Activated naive CD4-positive, alpha-beta T cell treated with anti-CD3 and anti-CD28 coated beads, Interleukin-2, amount 50 U/mL, for 24 hours (primary cell): ENCODE measurements at regions not wholly inside any gene's neighbourhood (a gene's known extent, or its start where the extent isn't known, plus 50 kb on each side); places are given as distances from the start of the nearest gene placed in this dataset.
"Not testable (repeated sequence)": the region's sequence is repeated elsewhere in the genome, so short reads cannot be mapped to it uniquely, and the experiment has no call there.

Experiments
- H3K27ac Mint-ChIP-seq: one replicate; pipeline ENCODE4 v1.8.0; 2021; ENCODE audit warnings: mild to moderate bottlenecking, mixed read lengths
- H3K27me3 Mint-ChIP-seq: one replicate; pipeline ENCODE4 v1.8.0; 2021; ENCODE audit warnings: mixed read lengths
- H3K36me3 Mint-ChIP-seq: one replicate; pipeline ENCODE4 v1.8.0; 2021; ENCODE audit warnings: mixed read lengths
- H3K4me1 Mint-ChIP-seq: one replicate; pipeline ENCODE4 v1.8.0; 2021; ENCODE audit warnings: mixed read lengths
- H3K4me3 Mint-ChIP-seq: one replicate; pipeline ENCODE4 v1.8.0; 2021; ENCODE audit warnings: mild to moderate bottlenecking, mixed read lengths
- H3K9me3 Mint-ChIP-seq: one replicate; pipeline ENCODE4 v1.8.0; 2021; ENCODE audit warnings: mixed read lengths

DNA sequence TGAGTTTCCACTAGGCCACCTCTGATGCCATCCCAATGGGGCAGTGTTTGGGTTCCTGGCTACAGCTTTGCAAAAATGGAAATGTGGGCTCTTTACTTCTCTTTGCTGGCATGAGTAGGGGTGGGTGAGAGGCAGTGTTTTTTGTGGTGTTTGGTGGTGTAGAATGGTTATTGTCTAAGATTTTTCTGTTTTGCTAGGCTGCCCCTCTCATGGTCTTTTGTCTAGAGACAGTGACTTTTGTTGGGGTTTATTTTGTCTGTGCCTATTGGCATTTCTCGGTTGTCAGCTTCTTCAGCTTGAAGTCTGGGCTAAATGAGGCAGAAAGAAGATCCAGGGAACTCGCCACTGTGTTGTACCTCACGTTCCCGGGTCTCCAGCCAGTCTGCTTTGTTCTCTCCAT is 112.1 kb downstream of the CENPF start:
- H3K36me3 Mint-ChIP-seq: no peaks in the 10 kb centered on the region
- no peaks in the 10 kb centered on the region for H3K9me3 Mint-ChIP-seq
- no peak overlapping the region for H3K27ac Mint-ChIP-seq
- no peak overlapping the region for H3K4me3 Mint-ChIP-seq
- no peaks in the 10 kb centered on the region for H3K27me3 Mint-ChIP-seq
- peaks cover 7% of the 10 kb centered on the region for H3K4me1 Mint-ChIP-seq

DNA sequence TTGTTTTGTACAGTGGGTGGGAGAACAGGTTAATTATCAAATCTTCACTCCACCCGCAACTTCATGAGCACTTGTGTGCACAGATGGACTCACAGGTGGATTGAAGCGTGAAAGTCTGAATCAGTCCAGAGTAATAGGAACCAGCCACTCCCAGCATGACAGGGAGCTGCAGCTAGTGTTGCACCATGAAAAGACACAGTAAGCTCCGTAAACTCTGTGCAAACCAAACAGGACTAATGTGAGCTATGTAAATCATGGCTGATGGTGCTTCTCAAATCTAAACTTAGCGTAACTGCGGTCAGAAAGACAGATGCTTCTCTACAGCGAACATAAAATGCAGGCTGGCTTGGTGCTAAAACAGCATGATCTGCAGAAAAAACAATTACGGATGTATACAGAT is 114.4 kb downstream of the CENPF start:
- H3K36me3 Mint-ChIP-seq: no peaks in the 10 kb centered on the region

DNA sequence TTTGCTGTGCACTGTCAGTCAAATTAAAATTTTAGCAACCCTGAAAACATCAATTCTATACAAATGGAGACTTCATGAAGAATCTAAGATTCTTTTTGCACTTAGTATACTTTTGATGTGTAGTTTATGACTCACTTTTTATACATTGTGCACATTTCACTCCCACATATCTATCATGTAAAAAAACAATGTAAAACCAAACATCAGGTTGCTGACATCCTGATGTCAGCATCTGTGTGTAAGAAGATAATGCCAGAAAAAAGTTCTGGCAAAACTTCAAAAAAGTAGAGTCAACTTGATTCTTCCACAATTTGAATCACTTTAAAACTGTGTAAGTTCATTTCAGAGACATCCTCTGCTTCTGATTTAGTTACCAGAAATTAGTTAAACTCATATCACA is 115.7 kb downstream of the CENPF start:
- H3K27ac Mint-ChIP-seq: no peak overlapping the region
- no peaks in the 10 kb centered on the region for H3K36me3 Mint-ChIP-seq
- H3K4me1 Mint-ChIP-seq: peaks cover 7% of the 10 kb centered on the region
- H3K4me3 Mint-ChIP-seq: no peak overlapping the region
- H3K9me3 Mint-ChIP-seq: no peaks in the 10 kb centered on the region
- no peaks in the 10 kb centered on the region for H3K27me3 Mint-ChIP-seq

More for the DNA sequence above, 114.4 kb downstream of the CENPF start:
- no peaks in the 10 kb centered on the region for H3K9me3 Mint-ChIP-seq
- no peaks in the 10 kb centered on the region for H3K27me3 Mint-ChIP-seq
- H3K4me3 Mint-ChIP-seq: no peak overlapping the region
- H3K4me1 Mint-ChIP-seq: peaks cover 7% of the 10 kb centered on the region
- no peak overlapping the region for H3K27ac Mint-ChIP-seq

DNA sequence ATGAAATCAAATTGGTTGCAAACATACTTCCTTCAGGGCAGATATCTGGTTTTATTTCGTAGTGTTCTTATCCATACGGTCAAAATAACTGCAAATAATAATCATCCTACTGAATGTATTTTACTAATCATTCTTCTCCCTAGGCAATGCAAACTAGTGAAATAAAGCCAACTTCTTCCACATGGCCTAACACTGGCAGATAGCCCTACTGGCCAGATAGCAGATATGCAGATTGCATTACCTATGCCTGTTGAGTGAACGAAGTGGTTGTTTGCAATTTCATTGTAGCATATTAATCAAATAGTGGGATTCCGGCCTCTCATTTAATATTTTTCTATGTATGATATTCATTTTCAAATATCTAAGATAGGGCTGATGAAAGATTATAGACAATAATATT is 116.2 kb downstream of the CENPF start:
- H3K4me1 Mint-ChIP-seq: peaks cover 7% of the 10 kb centered on the region
- no peaks in the 10 kb centered on the region for H3K9me3 Mint-ChIP-seq
- no peak overlapping the region for H3K4me3 Mint-ChIP-seq
- H3K27ac Mint-ChIP-seq: no peak overlapping the region
- H3K27me3 Mint-ChIP-seq: no peaks in the 10 kb centered on the region
- H3K36me3 Mint-ChIP-seq: no peaks in the 10 kb centered on the region

DNA sequence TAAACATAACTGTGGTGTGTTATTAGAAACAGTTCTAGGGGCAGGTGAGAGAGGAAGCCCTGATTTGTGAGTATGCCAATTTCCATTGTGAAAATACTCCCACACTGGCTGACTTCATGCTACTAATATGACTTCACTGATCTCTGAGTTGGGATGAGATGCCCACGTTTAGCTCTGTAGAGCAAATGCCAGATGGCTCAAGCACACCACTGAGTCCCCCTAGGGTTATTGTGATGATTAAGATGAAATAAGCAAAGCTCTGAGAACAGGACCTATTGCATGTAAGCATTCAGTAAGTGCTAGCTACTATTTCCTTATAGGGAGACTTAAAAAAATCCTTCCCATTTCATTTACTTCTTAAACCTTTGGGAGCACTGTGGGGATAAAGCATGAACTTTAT is 117.6 kb downstream of the CENPF start:
- peaks cover 7% of the 10 kb centered on the region for H3K4me1 Mint-ChIP-seq
- no peaks in the 10 kb centered on the region for H3K27me3 Mint-ChIP-seq
- H3K4me3 Mint-ChIP-seq: no peak overlapping the region
- H3K27ac Mint-ChIP-seq: no peak overlapping the region
- H3K36me3 Mint-ChIP-seq: no peaks in the 10 kb centered on the region
- H3K9me3 Mint-ChIP-seq: no peaks in the 10 kb centered on the region

DNA sequence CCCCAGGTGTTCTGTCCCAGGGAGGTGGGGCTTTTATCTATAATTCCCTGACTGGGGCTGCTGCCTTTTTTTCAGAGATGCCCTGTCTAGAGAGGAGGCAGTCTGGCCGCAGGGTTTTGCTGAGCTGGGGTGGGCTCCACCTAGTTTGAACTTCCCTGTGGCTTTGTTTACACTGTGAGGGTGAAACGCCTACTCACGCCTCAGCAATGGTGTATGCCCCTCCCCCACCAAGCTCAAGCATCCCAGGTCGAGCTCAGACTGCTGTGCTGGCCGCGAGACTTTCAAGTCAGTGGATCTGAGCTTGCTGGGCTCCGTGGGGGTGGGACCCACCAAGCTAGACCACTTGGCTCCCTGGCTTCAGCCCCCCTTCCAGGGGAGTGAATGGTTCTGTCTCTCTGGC is 124.3 kb downstream of the CENPF start:
- H3K9me3 Mint-ChIP-seq: no peaks in the 10 kb centered on the region
- no peak overlapping the region for H3K27ac Mint-ChIP-seq
- H3K27me3 Mint-ChIP-seq: no peaks in the 10 kb centered on the region
- H3K4me1 Mint-ChIP-seq: no peaks in the 10 kb centered on the region
- no peak overlapping the region for H3K4me3 Mint-ChIP-seq
- H3K36me3 Mint-ChIP-seq: peaks cover 2% of the 10 kb centered on the region

DNA sequence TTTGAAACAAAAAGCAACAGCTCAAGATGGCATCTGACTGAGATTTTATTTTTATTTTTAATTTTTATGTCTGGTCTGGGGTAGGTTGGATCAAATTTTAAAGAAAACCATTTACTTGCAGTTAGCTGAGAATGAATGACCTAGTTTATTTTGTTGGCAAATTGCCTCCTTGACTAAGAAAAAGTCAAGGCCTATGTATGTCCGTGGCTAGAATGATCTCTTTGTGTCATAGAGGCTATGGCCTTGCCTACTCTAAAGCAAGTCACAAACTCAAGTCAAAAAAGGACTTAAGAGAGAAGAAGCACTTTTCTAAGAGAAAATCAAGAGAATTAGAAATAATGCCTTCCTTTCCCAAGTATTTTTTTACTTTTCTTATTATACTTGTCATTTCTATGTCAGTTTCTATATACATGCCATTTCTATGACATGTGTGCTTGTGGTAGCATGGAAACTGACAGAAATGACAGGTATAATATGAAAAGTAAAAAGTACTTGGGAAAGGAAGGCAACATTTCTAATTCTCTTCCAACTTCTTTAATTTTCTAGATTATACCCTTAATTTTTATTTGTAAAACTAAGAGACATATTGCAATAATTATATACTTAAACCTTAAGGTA is 136.7 kb downstream of the CENPF start:
- Mint-ChIP-seq H3K27me3 (peaks cover 2% of the 10 kb centered on the region), H3K9me3 (no peaks in the 10 kb centered on the region), H3K27ac (no peak overlapping the region), H3K4me1 (peaks cover 6% of the 10 kb centered on the region), H3K4me3 (no peak overlapping the region), H3K36me3 (peaks cover 3% of the 10 kb centered on the region)

DNA sequence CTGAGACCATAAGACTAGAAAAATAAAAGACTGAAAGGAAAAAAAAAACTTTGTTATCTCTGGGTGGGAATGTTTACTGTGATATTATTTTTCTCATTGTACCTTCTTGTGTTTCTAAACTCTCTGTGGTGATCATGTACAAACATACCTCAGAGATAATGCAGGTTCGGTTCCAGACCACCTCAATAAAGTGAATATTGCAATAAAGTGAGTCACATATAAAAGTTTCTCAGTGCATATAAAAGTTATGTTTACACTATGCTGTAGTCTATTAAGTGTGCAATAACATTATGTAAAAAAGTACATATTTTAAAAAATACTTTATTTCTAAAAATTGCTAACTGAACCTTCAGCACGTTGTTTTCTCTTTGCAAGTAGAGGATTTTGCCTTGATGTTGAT is 137.5 kb downstream of the CENPF start:
- H3K36me3 Mint-ChIP-seq: peaks cover 3% of the 10 kb centered on the region
- H3K27me3 Mint-ChIP-seq: peaks cover 2% of the 10 kb centered on the region
- H3K27ac Mint-ChIP-seq: no peak overlapping the region
- H3K4me3 Mint-ChIP-seq: no peak overlapping the region
- peaks cover 3% of the 10 kb centered on the region for H3K4me1 Mint-ChIP-seq
- no peaks in the 10 kb centered on the region for H3K9me3 Mint-ChIP-seq

DNA sequence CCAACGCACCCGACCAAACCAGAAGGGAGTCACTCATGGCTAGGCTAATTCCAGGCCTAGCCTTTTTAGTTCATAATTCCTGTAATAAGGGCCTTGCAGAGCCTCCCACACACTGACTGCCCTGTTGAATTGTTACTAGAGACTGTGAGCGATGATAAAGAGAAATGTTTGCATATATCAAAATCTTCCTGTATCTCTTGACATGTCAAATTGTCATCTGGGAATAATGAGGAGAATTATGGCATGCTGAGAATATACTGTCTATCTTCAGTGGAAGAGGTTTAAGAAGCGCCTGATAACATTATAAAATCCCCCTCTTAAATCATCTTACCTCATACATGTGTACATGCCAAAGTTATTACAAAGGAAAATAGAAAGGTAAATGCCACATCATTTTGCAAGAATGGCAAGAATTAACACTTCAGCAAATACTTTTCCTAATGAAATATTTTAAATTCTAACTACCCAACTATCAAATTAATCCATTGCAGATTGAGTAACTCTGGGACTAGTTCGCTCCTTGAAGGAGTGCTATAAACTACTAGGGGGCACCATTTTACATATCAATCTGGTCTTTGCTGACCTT is 144.1 kb downstream of the CENPF start:
- Mint-ChIP-seq H3K9me3 (no peaks in the 10 kb centered on the region), H3K36me3 (no peaks in the 10 kb centered on the region)

DNA sequence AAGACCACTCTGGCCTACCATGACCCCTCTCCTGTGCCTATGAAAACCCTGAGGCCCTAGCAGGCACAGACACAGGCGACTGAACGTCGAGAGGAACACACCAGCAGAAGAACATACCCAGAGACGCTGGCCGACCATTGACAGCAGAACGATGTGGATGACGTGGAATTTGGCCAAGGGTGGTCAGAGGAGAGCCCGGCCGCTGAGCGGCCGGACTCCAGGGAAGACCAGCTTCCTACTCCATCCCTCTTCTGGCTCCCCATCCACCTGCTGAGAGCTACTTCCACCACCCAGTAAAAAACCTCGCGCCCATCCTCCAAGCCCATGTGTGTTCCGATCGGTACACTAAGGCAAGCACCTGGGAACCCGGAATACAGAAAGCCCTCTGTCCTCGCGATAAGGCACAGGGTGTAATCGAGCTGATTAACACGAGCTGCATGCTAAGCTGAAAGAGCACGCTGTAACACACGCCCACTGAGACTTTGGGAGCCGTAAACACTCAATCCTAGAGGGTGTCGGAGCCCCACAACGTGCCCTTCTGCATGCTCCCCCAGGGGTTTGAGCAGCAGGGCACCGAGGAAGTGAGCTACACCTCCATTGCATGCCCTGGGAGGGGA is 150.3 kb downstream of the CENPF start:
- Mint-ChIP-seq H3K4me1 (peaks cover 4% of the 10 kb centered on the region), H3K4me3 (no peak overlapping the region), H3K27me3 (no peaks in the 10 kb centered on the region), H3K9me3 (peaks cover 9% of the 10 kb centered on the region), H3K36me3 (no peaks in the 10 kb centered on the region), H3K27ac (no peak overlapping the region)

More for the DNA sequence above, 144.1 kb downstream of the CENPF start:
- H3K4me3 Mint-ChIP-seq: no peak overlapping the region
- no peaks in the 10 kb centered on the region for H3K4me1 Mint-ChIP-seq
- no peak overlapping the region for H3K27ac Mint-ChIP-seq
- no peaks in the 10 kb centered on the region for H3K27me3 Mint-ChIP-seq

DNA sequence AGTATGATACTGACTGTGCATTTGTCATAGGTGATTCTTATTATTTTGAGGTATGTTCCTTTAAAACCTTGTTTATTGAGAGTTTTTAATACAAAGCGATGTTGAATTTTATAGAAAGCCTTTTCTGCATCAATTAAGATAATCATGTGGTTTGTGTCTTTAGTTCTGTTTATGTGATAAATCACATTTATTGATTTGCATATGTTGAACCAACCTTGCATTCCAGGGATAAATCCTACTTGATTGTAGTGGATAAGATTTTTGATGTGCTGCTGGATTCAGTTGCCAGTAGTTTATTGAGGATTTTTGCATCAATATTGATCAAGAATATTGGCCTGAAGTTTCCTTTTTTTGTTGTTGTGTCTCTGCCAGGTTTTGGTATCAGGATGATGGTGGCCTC is 158.0 kb downstream of the CENPF start:
- Mint-ChIP-seq H3K4me1 (peaks cover 3% of the 10 kb centered on the region), H3K4me3 (no peak overlapping the region), H3K27ac (no peak overlapping the region), H3K9me3 (peaks cover 54% of the 10 kb centered on the region), H3K27me3 (peaks cover 2% of the 10 kb centered on the region), H3K36me3 (peaks cover 8% of the 10 kb centered on the region)

DNA sequence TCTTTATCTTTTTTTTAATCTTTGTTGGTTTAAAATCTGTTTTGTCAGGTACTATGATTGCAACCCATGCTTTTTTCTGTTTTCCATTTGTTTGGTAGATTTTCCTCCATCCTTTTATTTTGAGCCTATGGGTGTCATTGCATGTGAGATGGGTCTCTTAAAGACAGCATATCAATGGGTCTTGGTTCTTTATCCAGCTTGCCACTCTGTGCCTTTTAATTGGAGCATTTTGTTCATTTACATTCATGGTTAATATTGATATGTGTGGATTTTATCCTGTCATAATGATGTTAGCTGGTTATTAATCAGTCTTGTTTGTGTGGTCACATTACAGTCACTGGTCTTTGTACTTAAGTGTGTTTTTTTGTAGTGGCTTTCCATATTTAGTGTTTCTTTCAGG is 159.9 kb downstream of the CENPF start:
- Mint-ChIP-seq H3K27ac (no peak overlapping the region), H3K9me3 (peaks cover 45% of the 10 kb centered on the region), H3K27me3 (peaks cover 5% of the 10 kb centered on the region), H3K4me1 (no peaks in the 10 kb centered on the region), H3K36me3 (peaks cover 8% of the 10 kb centered on the region), H3K4me3 (no peak overlapping the region)

DNA sequence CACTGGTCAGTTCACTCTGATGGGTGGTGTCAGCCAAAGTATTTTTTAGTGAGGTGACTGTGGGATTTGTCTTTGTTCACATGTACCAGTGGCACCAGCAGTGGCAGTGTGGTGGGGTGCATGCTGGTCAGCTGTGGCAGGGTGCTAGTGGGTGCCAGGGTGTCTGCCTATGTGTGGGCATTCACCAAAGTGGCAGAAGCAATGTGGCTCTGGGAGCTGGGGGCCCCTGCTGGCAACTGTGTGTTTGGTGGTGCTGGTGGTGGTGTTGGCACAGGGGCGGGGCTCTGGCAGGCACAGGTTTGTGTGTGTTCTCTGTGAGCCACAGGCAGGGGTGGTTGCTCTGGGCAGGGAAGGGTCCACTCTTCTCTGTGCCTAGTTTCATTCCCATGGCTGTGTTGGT is 161.5 kb downstream of the CENPF start:
- no peak overlapping the region for H3K27ac Mint-ChIP-seq
- peaks cover 12% of the 10 kb centered on the region for H3K36me3 Mint-ChIP-seq
- H3K4me1 Mint-ChIP-seq: no peaks in the 10 kb centered on the region
- peaks cover 41% of the 10 kb centered on the region for H3K9me3 Mint-ChIP-seq
- no peak overlapping the region for H3K4me3 Mint-ChIP-seq
- H3K27me3 Mint-ChIP-seq: peaks cover 12% of the 10 kb centered on the region

DNA sequence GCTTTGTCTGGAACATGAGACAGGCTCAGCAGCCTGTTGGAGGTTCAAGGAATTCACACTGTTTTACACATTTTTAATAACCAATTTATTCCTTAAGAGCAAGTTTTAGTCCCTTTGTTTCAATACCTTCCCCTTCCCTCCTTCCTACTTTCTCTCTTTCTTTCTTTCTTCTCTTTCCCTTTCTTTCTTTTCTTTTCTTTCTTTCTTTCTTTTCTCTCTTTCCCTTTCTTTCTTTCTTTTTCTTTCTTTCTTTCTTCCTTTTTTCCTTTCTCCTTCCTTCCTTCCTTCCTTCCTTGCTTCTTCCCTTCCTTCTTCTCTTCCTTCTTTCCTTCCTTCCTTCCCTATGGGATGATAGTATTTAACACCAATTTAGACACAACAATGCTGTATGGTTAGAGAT is 164.2 kb downstream of the CENPF start:
- H3K27ac Mint-ChIP-seq: no peak overlapping the region
- H3K27me3 Mint-ChIP-seq: peaks cover 10% of the 10 kb centered on the region
- peaks cover 25% of the 10 kb centered on the region for H3K9me3 Mint-ChIP-seq
- H3K4me1 Mint-ChIP-seq: no peaks in the 10 kb centered on the region
- no peak overlapping the region for H3K4me3 Mint-ChIP-seq
- peaks cover 12% of the 10 kb centered on the region for H3K36me3 Mint-ChIP-seq

DNA sequence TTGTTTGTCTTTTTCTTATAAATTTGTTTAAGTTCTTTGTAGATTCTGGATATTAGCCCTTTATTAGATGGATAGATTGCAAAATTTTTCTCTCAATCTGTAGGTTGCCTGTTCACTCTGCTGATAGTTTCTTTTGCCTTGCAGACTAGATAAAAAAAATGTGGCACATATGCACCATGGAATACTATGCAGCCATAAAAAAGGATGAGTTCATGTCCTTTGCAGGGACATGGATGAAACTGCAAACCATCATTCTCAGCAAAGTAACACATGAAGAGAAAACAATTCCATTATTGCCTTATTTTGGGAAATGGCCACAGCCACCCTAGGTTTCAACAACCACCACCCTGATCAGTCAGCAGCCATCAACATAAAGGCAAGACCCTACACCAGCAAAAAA is 166.7 kb downstream of the CENPF start:
- H3K27ac Mint-ChIP-seq, H3K27me3 Mint-ChIP-seq, H3K36me3 Mint-ChIP-seq, H3K4me3 Mint-ChIP-seq, H3K9me3 Mint-ChIP-seq, H3K4me1 Mint-ChIP-seq: not testable (repeated sequence)

DNA sequence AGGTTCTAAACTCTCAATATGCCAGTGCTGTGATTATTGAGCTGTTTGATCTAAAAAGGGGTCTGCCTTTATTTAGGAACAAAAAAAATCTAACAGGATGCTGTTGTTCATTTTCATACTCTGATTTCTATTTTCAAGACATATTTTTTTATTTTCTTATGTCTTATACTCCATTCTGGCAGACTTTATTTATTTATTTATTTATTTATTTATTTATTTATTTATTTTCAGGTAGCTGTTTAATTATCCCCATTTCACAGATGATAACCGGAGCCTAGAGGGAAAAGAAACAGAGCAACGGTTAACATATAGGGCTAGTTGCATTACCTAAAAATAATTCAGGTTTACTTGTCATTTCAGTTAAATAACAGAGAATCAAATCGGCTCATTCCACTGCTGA is 174.4 kb downstream of the CENPF start:
- no peaks in the 10 kb centered on the region for H3K36me3 Mint-ChIP-seq
- H3K4me3 Mint-ChIP-seq: no peak overlapping the region
- H3K27ac Mint-ChIP-seq: no peak overlapping the region
- no peaks in the 10 kb centered on the region for H3K27me3 Mint-ChIP-seq
- no peaks in the 10 kb centered on the region for H3K9me3 Mint-ChIP-seq
- H3K4me1 Mint-ChIP-seq: no peaks in the 10 kb centered on the region

DNA sequence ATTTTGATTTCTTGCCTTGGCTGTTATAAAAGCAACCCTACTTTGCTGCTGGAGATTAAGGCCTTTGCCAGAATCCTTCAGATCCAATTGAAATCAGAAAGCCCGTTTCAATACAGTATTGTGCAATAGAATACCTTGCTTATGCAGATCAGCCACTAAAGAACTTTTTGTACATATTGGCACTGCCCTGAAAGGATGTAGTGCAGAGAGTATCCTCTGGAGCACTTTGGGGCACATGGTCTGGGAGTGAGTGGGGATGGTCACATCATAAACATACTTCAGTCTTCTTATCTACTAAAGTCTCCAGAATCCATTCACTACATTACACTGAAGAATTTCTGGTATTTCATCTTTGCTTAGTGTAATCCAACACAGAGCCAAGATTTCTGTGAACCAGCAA is 189.0 kb downstream of the CENPF start:
- Mint-ChIP-seq H3K27me3 (no peaks in the 10 kb centered on the region), H3K27ac (no peak overlapping the region), H3K36me3 (no peaks in the 10 kb centered on the region), H3K4me3 (no peak overlapping the region), H3K4me1 (no peaks in the 10 kb centered on the region), H3K9me3 (peaks cover 8% of the 10 kb centered on the region)
